ENCODE measurements at regions not wholly inside any gene's neighbourhood (a gene's known extent, or its start where the extent isn't known, plus 50 kb on each side); places are given as distances from the start of the nearest gene placed in this dataset.

DNA sequence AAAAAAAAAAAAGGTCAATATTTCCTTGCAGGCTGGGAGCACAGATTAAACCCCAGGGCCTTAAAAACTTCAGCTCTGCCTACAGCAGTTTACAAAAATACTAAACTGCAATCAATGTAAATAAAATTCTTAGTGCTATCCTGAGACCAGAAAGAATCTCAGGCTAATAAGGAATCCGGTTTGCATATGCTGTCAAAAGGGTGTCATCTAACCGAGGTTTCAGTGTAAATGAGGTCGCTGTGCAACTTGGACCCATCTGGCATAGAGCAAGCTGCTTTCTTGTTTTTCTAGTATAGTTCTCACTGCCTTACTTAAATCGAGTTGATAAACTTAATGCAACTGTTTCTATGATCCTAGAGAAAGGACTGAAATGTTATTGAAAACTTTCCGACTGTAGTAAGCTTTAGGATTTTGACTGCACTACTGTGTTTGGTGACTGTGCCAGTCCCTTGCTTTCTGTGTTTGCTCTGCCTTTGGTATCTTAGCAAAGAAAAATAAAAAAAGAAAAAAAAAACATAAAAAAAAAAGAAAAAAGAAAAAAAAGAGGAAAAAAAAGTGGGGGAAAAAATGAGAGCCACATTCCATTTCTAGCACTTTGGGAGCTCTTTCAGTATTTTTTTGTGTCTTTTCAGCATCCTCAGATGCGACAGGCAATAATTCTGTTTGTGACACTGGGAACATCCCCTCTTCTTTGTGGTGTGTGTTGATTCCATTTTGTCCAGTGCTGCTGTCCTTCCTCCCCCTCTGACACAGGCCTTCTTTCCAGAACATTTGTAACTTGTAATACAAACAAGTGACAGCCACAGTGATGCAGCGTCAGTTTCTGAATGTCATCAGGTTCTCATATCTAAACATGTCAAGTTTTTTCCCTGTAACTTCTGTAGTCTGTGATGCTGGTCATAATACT is 340.5 kb downstream of the ZNF536 start:
- Histone ChIP-seq H3K36me3 (ENCODE audit: insufficient read depth, low read length) (no peaks in the 10 kb centered on the region), H3K4me2 (ENCODE audit: low read length) (no peak overlapping the region), H2AFZ (ENCODE audit: low read depth, low read length) (no peak overlapping the region), H3K27me3 (ENCODE audit: insufficient read depth, low read depth, low read length) (no peaks in the 10 kb centered on the region), H3K9ac (ENCODE audit: low read length) (no peak overlapping the region), H3K27ac (ENCODE audit: low read length) (no peak overlapping the region), H3F3A (ENCODE audit: insufficient read depth, low read length, poor library complexity, severe bottlenecking) (no peaks in the 10 kb centered on the region), H3K9me2 (ENCODE audit: insufficient read depth, low read length) (no peaks in the 10 kb centered on the region), H3K79me2 (replicated peaks; ENCODE audit: insufficient read depth, low read length) (no peaks in the 10 kb centered on the region), H3K4me3 (ENCODE audit: low read length) (no peak overlapping the region), H4K20me1 (ENCODE audit: insufficient read depth) (no peaks in the 10 kb centered on the region), H3K9me3 (ENCODE audit: low read length) (no peaks in the 10 kb centered on the region)
- no peak for TF ChIP-seq RAD21 (conservative IDR thresholded peaks at IDR 0.05)
- TF ChIP-seq EZH2 (IDR thresholded peaks at IDR 0.05; ENCODE audit: borderline replicate concordance, insufficient read depth, low read length, poor library complexity, severe bottlenecking), result no peak
- TF ChIP-seq, protein P1, sequence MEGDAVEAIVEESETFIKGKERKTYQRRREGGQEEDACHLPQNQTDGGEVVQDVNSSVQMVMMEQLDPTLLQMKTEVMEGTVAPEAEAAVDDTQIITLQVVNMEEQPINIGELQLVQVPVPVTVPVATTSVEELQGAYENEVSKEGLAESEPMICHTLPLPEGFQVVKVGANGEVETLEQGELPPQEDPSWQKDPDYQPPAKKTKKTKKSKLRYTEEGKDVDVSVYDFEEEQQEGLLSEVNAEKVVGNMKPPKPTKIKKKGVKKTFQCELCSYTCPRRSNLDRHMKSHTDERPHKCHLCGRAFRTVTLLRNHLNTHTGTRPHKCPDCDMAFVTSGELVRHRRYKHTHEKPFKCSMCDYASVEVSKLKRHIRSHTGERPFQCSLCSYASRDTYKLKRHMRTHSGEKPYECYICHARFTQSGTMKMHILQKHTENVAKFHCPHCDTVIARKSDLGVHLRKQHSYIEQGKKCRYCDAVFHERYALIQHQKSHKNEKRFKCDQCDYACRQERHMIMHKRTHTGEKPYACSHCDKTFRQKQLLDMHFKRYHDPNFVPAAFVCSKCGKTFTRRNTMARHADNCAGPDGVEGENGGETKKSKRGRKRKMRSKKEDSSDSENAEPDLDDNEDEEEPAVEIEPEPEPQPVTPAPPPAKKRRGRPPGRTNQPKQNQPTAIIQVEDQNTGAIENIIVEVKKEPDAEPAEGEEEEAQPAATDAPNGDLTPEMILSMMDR (IDR thresholded peaks at IDR 0.05; ENCODE audit: poor library complexity, severe bottlenecking), result no peak
- TF ChIP-seq EP300 (conservative IDR thresholded peaks at IDR 0.05; ENCODE audit: poor library complexity, severe bottlenecking), result no peak
- no peak for TF ChIP-seq MXI1 (conservative IDR thresholded peaks at IDR 0.05; ENCODE audit: poor library complexity, severe bottlenecking)
- no peak for TF ChIP-seq POLR2AphosphoS5 (IDR thresholded peaks at IDR 0.05)
- TF ChIP-seq, protein P2, sequence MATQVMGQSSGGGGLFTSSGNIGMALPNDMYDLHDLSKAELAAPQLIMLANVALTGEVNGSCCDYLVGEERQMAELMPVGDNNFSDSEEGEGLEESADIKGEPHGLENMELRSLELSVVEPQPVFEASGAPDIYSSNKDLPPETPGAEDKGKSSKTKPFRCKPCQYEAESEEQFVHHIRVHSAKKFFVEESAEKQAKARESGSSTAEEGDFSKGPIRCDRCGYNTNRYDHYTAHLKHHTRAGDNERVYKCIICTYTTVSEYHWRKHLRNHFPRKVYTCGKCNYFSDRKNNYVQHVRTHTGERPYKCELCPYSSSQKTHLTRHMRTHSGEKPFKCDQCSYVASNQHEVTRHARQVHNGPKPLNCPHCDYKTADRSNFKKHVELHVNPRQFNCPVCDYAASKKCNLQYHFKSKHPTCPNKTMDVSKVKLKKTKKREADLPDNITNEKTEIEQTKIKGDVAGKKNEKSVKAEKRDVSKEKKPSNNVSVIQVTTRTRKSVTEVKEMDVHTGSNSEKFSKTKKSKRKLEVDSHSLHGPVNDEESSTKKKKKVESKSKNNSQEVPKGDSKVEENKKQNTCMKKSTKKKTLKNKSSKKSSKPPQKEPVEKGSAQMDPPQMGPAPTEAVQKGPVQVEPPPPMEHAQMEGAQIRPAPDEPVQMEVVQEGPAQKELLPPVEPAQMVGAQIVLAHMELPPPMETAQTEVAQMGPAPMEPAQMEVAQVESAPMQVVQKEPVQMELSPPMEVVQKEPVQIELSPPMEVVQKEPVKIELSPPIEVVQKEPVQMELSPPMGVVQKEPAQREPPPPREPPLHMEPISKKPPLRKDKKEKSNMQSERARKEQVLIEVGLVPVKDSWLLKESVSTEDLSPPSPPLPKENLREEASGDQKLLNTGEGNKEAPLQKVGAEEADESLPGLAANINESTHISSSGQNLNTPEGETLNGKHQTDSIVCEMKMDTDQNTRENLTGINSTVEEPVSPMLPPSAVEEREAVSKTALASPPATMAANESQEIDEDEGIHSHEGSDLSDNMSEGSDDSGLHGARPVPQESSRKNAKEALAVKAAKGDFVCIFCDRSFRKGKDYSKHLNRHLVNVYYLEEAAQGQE (IDR thresholded peaks at IDR 0.05; ENCODE audit: borderline replicate concordance), result no peak
- no peak for TF ChIP-seq TAF1 (IDR thresholded peaks at IDR 0.05; ENCODE audit: low read depth)
- no peak for TF ChIP-seq SMC3 (conservative IDR thresholded peaks at IDR 0.05; ENCODE audit: poor library complexity)

DNA sequence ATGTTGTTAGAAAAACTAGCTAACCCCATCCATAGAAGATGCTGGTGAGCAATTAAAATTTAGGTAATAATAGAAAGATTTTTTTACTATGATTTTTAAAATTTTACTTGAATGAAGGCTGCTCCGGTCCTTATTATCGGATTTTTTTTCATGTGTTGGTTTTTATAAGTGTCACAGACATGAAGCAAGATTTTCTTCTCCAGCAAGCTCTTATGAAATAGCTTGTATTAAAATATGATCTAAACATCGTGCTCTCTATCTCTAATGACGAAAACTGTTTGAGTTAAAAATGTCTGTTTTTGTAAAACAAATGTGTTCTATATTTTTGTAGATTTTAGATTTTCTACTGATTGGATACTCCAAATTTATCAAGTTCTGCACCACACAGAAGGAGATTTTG is 339.6 kb downstream of the ZNF536 start:
- Histone ChIP-seq H3K27ac (ENCODE audit: low read length) (no peak overlapping the region), H3K79me2 (replicated peaks; ENCODE audit: insufficient read depth, low read length) (no peaks in the 10 kb centered on the region), H3K9me3 (ENCODE audit: low read length) (no peaks in the 10 kb centered on the region), H3K9me2 (ENCODE audit: insufficient read depth, low read length) (no peaks in the 10 kb centered on the region), H3K9ac (ENCODE audit: low read length) (no peak overlapping the region), H3K4me3 (ENCODE audit: low read length) (no peak overlapping the region), H3K4me2 (ENCODE audit: low read length) (no peak overlapping the region), H4K20me1 (ENCODE audit: insufficient read depth) (no peaks in the 10 kb centered on the region), H3K27me3 (ENCODE audit: insufficient read depth, low read depth, low read length) (no peaks in the 10 kb centered on the region), H3K36me3 (ENCODE audit: insufficient read depth, low read length) (no peaks in the 10 kb centered on the region), H3F3A (ENCODE audit: insufficient read depth, low read length, poor library complexity, severe bottlenecking) (no peaks in the 10 kb centered on the region), H2AFZ (ENCODE audit: low read depth, low read length) (no peak overlapping the region)
- TF ChIP-seq MXI1 (conservative IDR thresholded peaks at IDR 0.05; ENCODE audit: poor library complexity, severe bottlenecking) (no peak), TAF1 (IDR thresholded peaks at IDR 0.05; ENCODE audit: low read depth) (no peak), EP300 (conservative IDR thresholded peaks at IDR 0.05; ENCODE audit: poor library complexity, severe bottlenecking) (no peak), RAD21 (conservative IDR thresholded peaks at IDR 0.05) (no peak), SMC3 (conservative IDR thresholded peaks at IDR 0.05; ENCODE audit: poor library complexity) (no peak), POLR2AphosphoS5 (IDR thresholded peaks at IDR 0.05) (no peak)
- TF ChIP-seq, protein P1 (IDR thresholded peaks at IDR 0.05; ENCODE audit: poor library complexity, severe bottlenecking), result no peak
- TF ChIP-seq, protein P2 (IDR thresholded peaks at IDR 0.05; ENCODE audit: borderline replicate concordance), result no peak

Data from neural cell (in vitro differentiated cells).